GM06990 (cell line): ENCODE measurements at regions not wholly inside any gene's neighbourhood (a gene's known extent, or its start where the extent isn't known, plus 50 kb on each side); places are given as distances from the start of the nearest gene placed in this dataset.

ENCODE experiments used
- DNase-seq: peaks from one replicate; pipeline ENCODE4 v3.0.0-alpha.2; 2011; ENCODE audit not compliant: insufficient read length; ENCODE audit errors: extremely low read depth
- H3K27me3 ChIP-seq: replicated peaks from 2 replicates; pipeline ENCODE4 v1.6.0; 2011; ENCODE audit warnings: low read length; ENCODE audit not compliant: control insufficient read depth, insufficient read depth
- H3K36me3 ChIP-seq: 2 replicates; pipeline ENCODE4 v1.5.1; 2011; ENCODE audit warnings: low read length; ENCODE audit not compliant: control insufficient read depth, insufficient read depth
- H3K4me3 ChIP-seq: replicated peaks from 2 replicates; pipeline ENCODE4 v1.5.1; 2011; ENCODE audit warnings: low read depth, mild to moderate bottlenecking, control low read depth, low read length
- CTCF ChIP-seq: IDR thresholded peaks from 2 replicates; pipeline ENCODE4 v1.5.1; 2011; ENCODE audit warnings: low read length, control low read depth, mild to moderate bottlenecking, inconsistent platforms; ENCODE audit not compliant: insufficient read depth, poor library complexity, severe bottlenecking

- no peak for TF ChIP-seq CTCF
- no peak for DNase-seq
- Histone ChIP-seq H3K4me3 (no peak overlapping the region), H3K36me3 (no peaks in the 10 kb centered on the region), H3K27me3 (no peaks in the 10 kb centered on the region)
Observed at GRCh38 chr4:127344071-127344470, 288.7 kb upstream of the INTU start.

DNA sequence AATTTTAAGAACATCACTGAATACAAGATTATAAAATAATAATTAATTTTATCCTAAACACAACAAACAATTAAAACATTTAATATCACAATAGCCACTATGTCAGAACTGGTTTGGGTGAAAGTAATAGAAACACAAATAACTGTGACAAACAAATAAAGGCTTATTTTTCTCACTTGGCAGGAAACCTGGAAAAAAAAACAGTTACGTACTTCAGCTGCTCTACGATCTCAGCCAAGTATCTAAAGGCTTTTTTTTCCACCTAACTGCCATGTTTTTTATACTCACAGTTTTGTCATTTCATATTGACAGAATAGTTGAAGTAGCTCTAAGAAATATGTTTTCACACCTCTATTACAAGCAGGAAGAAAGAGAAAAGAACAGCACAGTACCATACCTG is 284.8 kb upstream of the INTU start:
- Histone ChIP-seq H3K27me3 (no peaks in the 10 kb centered on the region), H3K36me3 (no peaks in the 10 kb centered on the region), H3K4me3 (no peak overlapping the region)
- no peak for TF ChIP-seq CTCF
- DNase-seq: no peak

GRCh38 chr4:127352220-127353113 is 280.3 kb upstream of the INTU start:
- no peak for DNase-seq
- no peaks in the 10 kb centered on the region for H3K36me3 ChIP-seq
- TF ChIP-seq CTCF: no peak
- no peak overlapping the region for H3K4me3 ChIP-seq
- H3K27me3 ChIP-seq: no peaks in the 10 kb centered on the region

DNA sequence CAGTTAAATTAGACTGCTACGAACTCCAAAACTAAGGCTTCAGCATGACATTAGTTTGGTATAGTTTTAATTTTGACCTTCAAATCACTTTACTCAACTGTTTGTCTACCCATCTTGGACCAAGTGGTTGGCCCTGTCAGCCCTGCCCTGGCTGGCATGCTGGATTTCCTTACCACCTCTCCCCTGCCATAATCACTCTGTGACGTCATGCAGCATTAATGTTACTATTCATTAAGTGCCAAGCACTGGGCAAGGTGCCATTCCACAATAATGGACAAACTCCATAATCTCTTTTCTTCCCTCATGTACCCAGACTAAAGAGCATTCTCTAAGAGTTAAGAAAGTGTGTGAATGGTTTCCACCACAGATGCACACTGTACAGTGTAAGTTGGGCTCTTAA is 277.0 kb upstream of the INTU start:
- DNase-seq: no peak
- Histone ChIP-seq H3K27me3 (no peaks in the 10 kb centered on the region), H3K36me3 (no peaks in the 10 kb centered on the region), H3K4me3 (no peak overlapping the region)
- no peak for TF ChIP-seq CTCF

- DNase-seq: no peak
- H3K36me3 ChIP-seq: no peaks in the 10 kb centered on the region
- H3K27me3 ChIP-seq: no peaks in the 10 kb centered on the region
- no peak overlapping the region for H3K4me3 ChIP-seq
- TF ChIP-seq CTCF: no peak
Observed at GRCh38 chr4:127357765-127358164, 275.0 kb upstream of the INTU start.

DNA sequence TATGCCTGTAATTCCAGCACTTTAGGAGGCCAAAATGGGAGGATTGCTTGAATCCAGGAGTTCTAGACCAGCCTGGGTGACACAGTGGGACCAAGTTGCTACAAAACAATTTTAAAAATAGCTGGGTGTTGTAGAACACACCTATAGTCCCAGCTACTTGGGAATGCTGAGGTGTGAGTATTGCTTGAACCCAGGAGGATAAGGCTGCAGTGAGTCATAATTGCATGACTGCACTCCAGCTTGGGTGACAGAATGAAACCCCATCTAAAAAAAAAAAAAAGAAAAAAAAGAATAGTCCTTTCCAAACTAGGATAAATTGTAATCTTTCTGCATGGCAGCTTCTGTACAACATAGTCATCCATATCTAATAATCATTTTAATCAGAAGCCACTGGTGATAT is 270.1 kb upstream of the INTU start:
- DNase-seq: no peak
- no peaks in the 10 kb centered on the region for H3K27me3 ChIP-seq
- TF ChIP-seq CTCF: no peak

More for the DNA sequence above, 270.1 kb upstream of the INTU start:
- H3K36me3 ChIP-seq: no peaks in the 10 kb centered on the region
- no peak overlapping the region for H3K4me3 ChIP-seq
